ENCODE measurements at regions not wholly inside any gene's neighbourhood (a gene's known extent, or its start where the extent isn't known, plus 50 kb on each side); places are given as distances from the start of the nearest gene placed in this dataset.
"Not testable (repeated sequence)": the region's sequence is repeated elsewhere in the genome, so short reads cannot be mapped to it uniquely, and the experiment has no call there.

GRCh38 chr3:89034723-89035122 lies 72.7 kb upstream of the EPHA3 start:
- TF ChIP-seq CTCF, CEBPB, SMC3 (IDR thresholded peaks at IDR 0.05): not testable (repeated sequence)
